GM12878 (cell line): ENCODE measurements at regions not wholly inside any gene's neighbourhood (a gene's known extent, or its start where the extent isn't known, plus 50 kb on each side); places are given as distances from the start of the nearest gene placed in this dataset.

Experiments used
- ATAC-seq: fragments of 200-7000 bp; cut with Tn5 transposase; 3 replicates; pipeline ENCODE4 v1.9.1; 2020; ENCODE audit warnings: mild to moderate bottlenecking, moderate library complexity
- BruUV-seq: library from RNA; stranded (reverse); fragments of 400-500 nt; replicated peaks from 2 replicates; lab custom pipeline; 2021; lab: Mats Ljungman, UMichigan
- CTCF ChIA-PET: fragments of 300-600 bp; sonication (Branson Sonifier 250); formaldehyde crosslinking; extraction: SDS; loops from one replicate; lab custom pipeline; 2021; ENCODE audit warnings: inconsistent platforms; lab: Yijun Ruan, JAX
- POLR2A ChIA-PET: fragments of 350-600 bp; formaldehyde crosslinking; extraction: SDS; loops from one replicate; lab custom pipeline; 2021; ENCODE audit warnings: inconsistent platforms; lab: Charles Lee
- RAD21 ChIA-PET: fragments of 300-600 bp; sonication (Branson Sonifier 250); formaldehyde crosslinking; loops from one replicate; lab custom pipeline; 2023; ENCODE audit warnings: antibody characterized with exemption; ENCODE audit not compliant: unreplicated experiment; lab: Charles Lee
- SMC1A ChIA-PET: fragments of 300-600 bp; sonication (Branson Sonifier 250); formaldehyde crosslinking; loops from one replicate; lab custom pipeline; 2023; ENCODE audit not compliant: unreplicated experiment, uncharacterized antibody; lab: Charles Lee
- DNase-seq: peaks from one replicate; pipeline ENCODE4 v3.0.0-alpha.2; 2011; ENCODE audit warnings: low read depth, low spot score
- FAIRE-seq: peaks from 3 replicates; lab custom pipeline; 2011; peaks lifted over from hg19 to GRCh38; lab: Jason Lieb, UNC
- H2AFZ ChIP-seq: 2 replicates; pipeline ENCODE4 v1.6.0; 2011; ENCODE audit warnings: low read depth, low read length, control low read depth; ENCODE audit not compliant: control insufficient read depth
- H3K27ac ChIP-seq: 2 replicates; pipeline ENCODE4 v1.5.1; 2011; ENCODE audit warnings: control low read depth; ENCODE audit not compliant: control insufficient read depth, insufficient read depth
- H3K27me3 ChIP-seq, 2 experiments: replicated peaks in 1 of 2; 2 replicates each; pipeline versions ENCODE4 v1.6.0 to v1.6.1; 2011; ENCODE audit warnings: low read length in 1 of 2; ENCODE audit not compliant: control insufficient read depth in 2 of 2, insufficient read depth in 2 of 2
- H3K36me3 ChIP-seq, 2 experiments: 2 replicates each; pipeline ENCODE4 v1.5.1; 2011; ENCODE audit warnings: low read length in 1 of 2; ENCODE audit not compliant: control insufficient read depth in 2 of 2, insufficient read depth in 2 of 2
- H3K4me1 ChIP-seq: 2 replicates; pipeline ENCODE4 v1.6.1; 2011; ENCODE audit warnings: mild to moderate bottlenecking, low read length, moderate library complexity, mixed read lengths; ENCODE audit not compliant: control insufficient read depth, insufficient read depth
- H3K4me2 ChIP-seq: 2 replicates; pipeline ENCODE4 v1.6.0; 2011; ENCODE audit warnings: control low read depth; ENCODE audit not compliant: control insufficient read depth, insufficient read depth
- H3K4me3 ChIP-seq: fragments of 200-600 bp; sonication (generic); 2 replicates; pipeline ENCODE4 v1.5.1; 2016
- H3K79me2 ChIP-seq: 2 replicates; pipeline ENCODE4 v1.6.0; 2011; ENCODE audit warnings: low read length; ENCODE audit not compliant: control insufficient read depth, insufficient read depth
- H3K9ac ChIP-seq: 2 replicates; pipeline ENCODE4 v1.8.0; 2011; ENCODE audit warnings: low read length, control low read depth, mixed read lengths; ENCODE audit not compliant: control insufficient read depth, insufficient read depth
- H3K9me3 ChIP-seq: replicated peaks from 3 replicates; pipeline ENCODE4 v1.5.1; 2011; ENCODE audit warnings: mild to moderate bottlenecking, low read length; ENCODE audit not compliant: control insufficient read depth, insufficient read depth
- H4K20me1 ChIP-seq: 2 replicates; pipeline ENCODE4 v1.6.0; 2011; ENCODE audit not compliant: control insufficient read depth, insufficient read depth
- BACH1 ChIP-seq: fragments of 450-650 bp; IDR thresholded peaks from 2 replicates; pipeline ENCODE4 v1.6.1; 2017; ENCODE audit warnings: mild to moderate bottlenecking, borderline replicate concordance
- BHLHE40 ChIP-seq, 2 experiments: fragments of 450-650 bp in 1 of 2; IDR thresholded peaks; 2 replicates each; pipeline ENCODE4 v1.6.1; 2011 to 2017; ENCODE audit warnings: low read depth in 2 of 2, borderline replicate concordance in 1 of 2, improper control_type of control experiment in 1 of 2, low read length in 1 of 2, mild to moderate bottlenecking in 1 of 2
- CEBPB ChIP-seq, 2 experiments: fragments of 150-350 bp in 1 of 2; IDR thresholded peaks; 2 replicates each; pipeline ENCODE4 v1.6.1; 2012 to 2014; ENCODE audit warnings: low read depth in 2 of 2, low read length in 2 of 2, borderline replicate concordance in 1 of 2, inconsistent platforms in 1 of 2
- EED ChIP-seq: sonication (generic); IDR thresholded peaks from 2 replicates; pipeline ENCODE4 v1.6.1; 2016; ENCODE audit warnings: antibody characterized with exemption, low read depth
- EP300 ChIP-seq, 2 experiments: fragments of 150-350 bp in 1 of 2; IDR thresholded peaks; 2 replicates each; pipeline ENCODE4 v1.6.1; 2011 to 2012; ENCODE audit warnings: low read depth in 2 of 2, low read length in 2 of 2, borderline replicate concordance in 1 of 2, improper control_type of control experiment in 1 of 2, inconsistent platforms in 1 of 2; ENCODE audit not compliant: control insufficient read depth in 1 of 2
- FOXK2 ChIP-seq: fragments of 450-650 bp; IDR thresholded peaks from 2 replicates; pipeline ENCODE4 v1.6.1; 2017; ENCODE audit warnings: mild to moderate bottlenecking, moderate library complexity
- GABPA ChIP-seq: IDR thresholded peaks from 2 replicates; pipeline ENCODE4 v1.6.1; 2014; ENCODE audit warnings: antibody characterized with exemption, low read depth, mild to moderate bottlenecking, inconsistent platforms
- KLF5 ChIP-seq: fragments of 450-650 bp; IDR thresholded peaks from 2 replicates; pipeline ENCODE4 v1.6.1; 2014; ENCODE audit warnings: mild to moderate bottlenecking; ENCODE audit not compliant: partially characterized antibody
- RFX5 ChIP-seq: IDR thresholded peaks from 2 replicates; pipeline ENCODE4 v1.6.1; 2011; ENCODE audit warnings: low read depth, low read length, improper control_type of control experiment
- SIN3A ChIP-seq: IDR thresholded peaks from 2 replicates; pipeline ENCODE4 v1.6.1; 2012; ENCODE audit warnings: low read depth, low read length, improper control_type of control experiment
- SP1 ChIP-seq: IDR thresholded peaks from one replicate; pipeline ENCODE4 v1.6.1; 2011; ENCODE audit warnings: low read depth, low read length
- SPI1 ChIP-seq: IDR thresholded peaks from 2 replicates; pipeline ENCODE4 v1.6.1; 2011; ENCODE audit warnings: low read depth, mild to moderate bottlenecking, low read length, moderate library complexity, borderline replicate concordance; ENCODE audit not compliant: insufficient read depth
- SUZ12 ChIP-seq: fragments of 200-600 bp; sonication (generic); IDR thresholded peaks from one replicate; pipeline ENCODE4 v1.6.1; 2018; ENCODE audit warnings: antibody characterized with exemption, mild to moderate bottlenecking; ENCODE audit not compliant: unreplicated experiment
- TARDBP ChIP-seq: IDR thresholded peaks from 2 replicates; pipeline ENCODE4 v1.6.1; 2016; ENCODE audit warnings: borderline replicate concordance
- TBL1XR1 ChIP-seq: IDR thresholded peaks from 2 replicates; pipeline ENCODE4 v1.6.1; 2012; ENCODE audit warnings: low read depth, low read length, improper control_type of control experiment
- YY1 ChIP-seq: IDR thresholded peaks from 2 replicates; pipeline ENCODE4 v1.6.1; 2011; ENCODE audit warnings: low read depth, mild to moderate bottlenecking, low read length
- ZNF384 ChIP-seq: IDR thresholded peaks from 2 replicates; pipeline ENCODE4 v1.6.1; 2012; ENCODE audit warnings: low read depth, mild to moderate bottlenecking, low read length, improper control_type of control experiment, borderline replicate concordance
- WGBS: methylation state at CpG from one replicate; pipeline ENCODE4 v1.1.6; 2016; ENCODE audit warnings: low lambda C conversion rate; ENCODE audit not compliant: insufficient replicate concordance, insufficient coverage; ENCODE audit errors: missing lambda C conversion rate; 5-methylcytosine and 5-hydroxymethylcytosine counted together
- in situ Hi-C: fragments of 300-500 bp; cut with MboI; formaldehyde crosslinking; loops from 9 replicates; pipeline ENCODE4 v1.14.3; 2018; ENCODE audit warnings: mixed read lengths
- intact Hi-C: fragments of 100-400 bp; cut with micrococcal nuclease; formaldehyde crosslinking; loops from one replicate; pipeline ENCODE4 v1.14.2; 2022; ENCODE audit not compliant: unreplicated experiment
- TF ChIP-seq, protein P1 (sequence below): fragments of 450-650 bp; conservative IDR thresholded peaks from 2 replicates; pipeline ENCODE4 v1.6.1; 2017; ENCODE audit warnings: mild to moderate bottlenecking, moderate library complexity

DNA sequence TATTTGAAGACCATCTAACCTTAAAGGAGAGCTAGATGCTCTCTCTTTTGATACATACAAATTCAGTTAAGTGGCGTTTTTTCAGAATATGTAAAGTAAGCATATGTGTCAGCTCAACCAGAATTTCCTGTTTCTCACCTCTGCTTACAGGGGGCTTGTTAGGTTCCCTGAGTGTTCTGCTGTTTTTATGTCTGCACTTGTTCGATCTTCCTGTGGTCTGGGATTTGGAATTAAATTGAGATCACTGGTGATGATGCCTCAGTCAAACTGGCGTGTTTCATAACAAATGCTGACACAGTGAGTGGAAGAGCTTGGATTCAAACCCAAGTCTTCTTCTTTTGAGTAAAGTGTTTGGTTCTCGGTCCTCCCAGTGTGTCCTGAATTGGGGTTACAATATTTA, 348.3 kb upstream of the AKR1E2 start:
- in situ Hi-C loops (no loop called here), intact Hi-C loops (no loop called here)
- no peak overlapping the region for H3K9ac ChIP-seq
- H3K4me3 ChIP-seq: no peak overlapping the region
- BruUV-seq: no TSS peak
- 6% methylated on average over 4 of the region's 4 CpGs for WGBS
- POLR2A ChIA-PET: no interaction called here
- CTCF ChIA-PET: no interaction called here
- no peaks in the 10 kb centered on the region for H4K20me1 ChIP-seq
- H2AFZ ChIP-seq: no peak overlapping the region
- RAD21 ChIA-PET: no interaction called here
- FAIRE-seq (no peak), ATAC-seq (no peak), DNase-seq (no peak)
- no peak for TF ChIP-seq ZNF384
- TF ChIP-seq SUZ12: no peak
- TF ChIP-seq BACH1: no peak
- TF ChIP-seq SPI1: no peak
- H3K79me2 ChIP-seq: no peaks in the 10 kb centered on the region
- no peaks in the 10 kb centered on the region for H3K36me3 ChIP-seq
- H3K9me3 ChIP-seq: no peaks in the 10 kb centered on the region; the same call in 2 of the 3 replicates
- no peaks in the 10 kb centered on the region for H3K4me1 ChIP-seq
- SMC1A ChIA-PET: no interaction called here
- no peak overlapping the region for H3K27ac ChIP-seq
- peaks cover 0 to 2% of the 10 kb centered on the region in 2 experiments; a peak in 3 of 4 replicates for H3K27me3 ChIP-seq
- no peak overlapping the region for H3K4me2 ChIP-seq

DNA sequence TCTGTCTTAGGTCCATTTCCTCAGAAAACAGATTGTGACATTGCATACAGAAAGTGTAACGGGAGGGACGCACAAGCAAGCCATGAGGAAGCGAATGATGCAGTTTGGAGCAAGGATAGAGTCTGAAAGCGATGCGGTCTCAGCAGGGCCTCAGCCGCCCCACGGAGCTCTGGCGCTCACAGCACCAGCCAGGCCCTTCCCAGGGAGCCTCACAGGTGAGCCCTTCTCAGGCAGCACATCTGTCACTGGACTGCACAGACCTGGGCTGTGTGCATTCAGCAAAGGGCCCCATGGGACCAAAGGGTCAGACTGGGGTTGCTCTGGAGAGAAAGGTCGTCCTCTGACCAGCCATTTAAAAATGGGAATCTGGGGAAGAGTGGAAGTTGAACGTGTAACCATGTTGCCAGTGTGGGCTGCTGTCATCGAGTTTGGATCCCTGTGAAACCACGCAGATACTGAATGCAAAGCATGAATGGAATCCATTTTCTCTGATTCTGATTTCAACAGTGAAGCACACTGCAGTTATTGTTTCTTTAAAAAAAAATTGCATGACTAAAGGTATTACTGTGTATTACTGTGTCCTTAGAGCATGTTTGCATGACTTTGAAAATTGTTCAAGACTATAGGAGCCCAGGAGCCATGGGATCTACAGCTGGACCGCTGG, 350.0 kb upstream of the AKR1E2 start:
- 45% methylated on average over 13 of the region's 13 CpGs for WGBS
- no peak for DNase-seq
- no TSS peak for BruUV-seq
- no peak for FAIRE-seq
- in situ Hi-C loops: no loop called here
- SMC1A ChIA-PET: no interaction called here
- H3K27ac ChIP-seq: no peak overlapping the region
- H4K20me1 ChIP-seq: no peaks in the 10 kb centered on the region
- H2AFZ ChIP-seq: no peak overlapping the region
- no peaks in the 10 kb centered on the region for H3K36me3 ChIP-seq
- no peaks in the 10 kb centered on the region; the same call in 2 of the 3 replicates for H3K9me3 ChIP-seq
- CTCF ChIA-PET: no interaction called here
- H3K4me1 ChIP-seq: no peaks in the 10 kb centered on the region
- no peak overlapping the region for H3K4me3 ChIP-seq
- H3K4me2 ChIP-seq: no peak overlapping the region
- ATAC-seq: no peak
- POLR2A ChIA-PET: no interaction called here
- no peaks in the 10 kb centered on the region; a peak in 1 of 4 replicates for H3K27me3 ChIP-seq
- RAD21 ChIA-PET: no interaction called here
- no peak overlapping the region for H3K9ac ChIP-seq
- no peaks in the 10 kb centered on the region for H3K79me2 ChIP-seq
- intact Hi-C loops: no loop called here
- TF ChIP-seq TBL1XR1 (no peak), EP300 (IDR thresholded peaks at IDR 0.05; ENCODE audit: borderline replicate concordance in 1 of 2, control insufficient read depth in 1 of 2, low read depth in 2 of 2, low read length in 2 of 2) (no peak), FOXK2 (no peak), SIN3A (no peak), KLF5 (no peak), RFX5 (no peak), CEBPB (IDR thresholded peaks at IDR 0.05; ENCODE audit: borderline replicate concordance in 1 of 2, low read depth in 2 of 2, low read length in 2 of 2) (no peak), SP1 (no peak), TARDBP (no peak), GABPA (no peak), EED (no peak), BHLHE40 (IDR thresholded peaks at IDR 0.05; ENCODE audit: borderline replicate concordance in 1 of 2, low read depth in 2 of 2, low read length in 1 of 2) (no peak), YY1 (no peak)
- TF ChIP-seq, protein P1, sequence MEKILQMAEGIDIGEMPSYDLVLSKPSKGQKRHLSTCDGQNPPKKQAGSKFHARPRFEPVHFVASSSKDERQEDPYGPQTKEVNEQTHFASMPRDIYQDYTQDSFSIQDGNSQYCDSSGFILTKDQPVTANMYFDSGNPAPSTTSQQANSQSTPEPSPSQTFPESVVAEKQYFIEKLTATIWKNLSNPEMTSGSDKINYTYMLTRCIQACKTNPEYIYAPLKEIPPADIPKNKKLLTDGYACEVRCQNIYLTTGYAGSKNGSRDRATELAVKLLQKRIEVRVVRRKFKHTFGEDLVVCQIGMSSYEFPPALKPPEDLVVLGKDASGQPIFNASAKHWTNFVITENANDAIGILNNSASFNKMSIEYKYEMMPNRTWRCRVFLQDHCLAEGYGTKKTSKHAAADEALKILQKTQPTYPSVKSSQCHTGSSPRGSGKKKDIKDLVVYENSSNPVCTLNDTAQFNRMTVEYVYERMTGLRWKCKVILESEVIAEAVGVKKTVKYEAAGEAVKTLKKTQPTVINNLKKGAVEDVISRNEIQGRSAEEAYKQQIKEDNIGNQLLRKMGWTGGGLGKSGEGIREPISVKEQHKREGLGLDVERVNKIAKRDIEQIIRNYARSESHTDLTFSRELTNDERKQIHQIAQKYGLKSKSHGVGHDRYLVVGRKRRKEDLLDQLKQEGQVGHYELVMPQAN: no peak
